NCI-H226 (cell line): ENCODE measurements at regions not wholly inside any gene's neighbourhood (a gene's known extent, or its start where the extent isn't known, plus 50 kb on each side); places are given as distances from the start of the nearest gene placed in this dataset.

ENCODE experiments used
- DNase-seq: peaks from one replicate; pipeline ENCODE4 v3.0.0-alpha.2; 2015

- no peak for DNase-seq
These were observed 366.4 kb downstream of the INHBA start for GRCh38 chr7:41336455-41336952.

- no peak for DNase-seq
These were observed 368.6 kb downstream of the INHBA start for GRCh38 chr7:41334071-41334862.

DNA sequence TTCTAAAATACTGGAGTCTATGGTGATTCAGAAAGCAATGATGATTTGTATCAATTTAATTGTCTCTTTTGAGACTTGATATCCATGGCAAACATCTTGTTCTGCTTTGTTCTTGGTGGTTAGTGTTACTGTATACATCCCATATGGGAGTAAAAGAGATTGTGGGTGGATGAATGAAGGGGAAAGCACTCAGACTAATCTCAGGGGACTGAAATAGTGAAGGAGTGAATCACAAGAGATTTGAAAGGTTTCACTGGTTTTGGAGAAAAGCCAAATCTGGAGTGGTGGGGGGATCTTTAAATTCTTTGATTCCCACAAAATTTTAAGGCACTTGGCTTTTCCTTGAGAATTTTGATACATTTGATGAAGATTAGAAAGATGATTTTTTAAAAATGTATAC lies 369.4 kb downstream of the INHBA start:
- peak; percentile 70 for DNase-seq

DNA sequence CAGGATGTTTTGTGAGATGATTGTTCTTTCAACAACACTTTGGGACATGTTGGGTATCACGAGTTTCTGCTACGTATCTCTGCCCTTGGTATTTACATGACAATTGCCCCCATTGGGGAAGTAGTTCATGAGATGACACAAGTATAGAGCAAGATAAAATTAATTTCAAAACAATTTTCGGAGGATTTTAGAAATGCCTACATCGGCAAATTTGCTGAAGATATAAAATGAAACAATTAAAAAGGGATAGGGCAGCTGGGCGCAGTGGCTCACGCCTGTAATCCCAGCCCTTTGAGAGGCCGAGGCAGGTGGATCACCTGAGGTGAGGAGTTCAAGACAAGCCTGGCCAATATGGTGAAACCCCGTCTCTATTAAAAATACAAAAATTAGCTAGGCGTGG lies 371.7 kb downstream of the INHBA start:
- no peak for DNase-seq

- DNase-seq: peak; percentile 64
These were observed 374.3 kb downstream of the INHBA start for GRCh38 chr7:41328544-41328943.

GRCh38 chr7:41328131-41328530 lies 374.8 kb downstream of the INHBA start:
- no peak for DNase-seq

DNA sequence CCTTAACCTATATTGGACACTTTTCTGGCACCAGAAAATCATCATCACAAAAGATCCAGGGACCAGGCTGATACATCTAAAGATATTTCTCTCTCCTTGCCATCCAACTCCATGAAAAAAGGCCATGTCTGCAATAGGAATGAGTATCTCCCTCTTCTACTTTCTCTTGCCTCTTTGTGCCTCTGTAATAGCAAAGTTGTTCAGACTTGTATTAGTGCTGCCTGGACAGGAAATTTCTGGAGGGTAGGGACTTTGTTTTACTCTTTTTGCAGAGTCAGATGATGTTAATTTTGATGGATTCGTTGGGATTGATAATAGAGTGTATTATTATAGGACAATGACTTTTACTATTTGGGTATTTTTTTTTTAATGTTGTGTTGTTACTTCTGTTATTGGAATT lies 376.3 kb downstream of the INHBA start:
- no peak for DNase-seq

- DNase-seq: peak; percentile 12
These were observed 379.1 kb downstream of the INHBA start for GRCh38 chr7:41323806-41324205.

DNA sequence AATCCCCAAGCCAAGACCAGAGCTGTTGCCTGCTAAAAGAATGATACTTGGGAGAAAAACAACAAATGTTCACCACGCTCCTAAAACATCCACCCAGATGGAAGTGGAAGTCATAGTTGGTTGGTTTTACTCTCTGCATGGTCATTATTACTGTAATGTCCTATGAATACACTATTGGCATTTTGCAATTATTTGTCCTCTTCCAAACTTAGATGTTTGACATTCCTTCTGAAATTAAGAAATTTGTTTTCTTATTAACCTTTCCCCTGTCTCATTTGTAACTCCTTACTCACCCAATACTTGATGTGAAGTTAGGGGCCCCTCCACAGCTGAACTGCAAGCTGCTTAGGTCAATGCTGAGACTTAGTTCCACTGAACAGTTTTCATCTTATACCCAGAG lies 383.3 kb downstream of the INHBA start:
- DNase-seq: no peak

- peak; percentile 87 for DNase-seq
These were observed 386.5 kb downstream of the INHBA start for GRCh38 chr7:41316410-41316809.

- DNase-seq: no peak
These were observed 387.1 kb downstream of the INHBA start for GRCh38 chr7:41315764-41316163.

DNA sequence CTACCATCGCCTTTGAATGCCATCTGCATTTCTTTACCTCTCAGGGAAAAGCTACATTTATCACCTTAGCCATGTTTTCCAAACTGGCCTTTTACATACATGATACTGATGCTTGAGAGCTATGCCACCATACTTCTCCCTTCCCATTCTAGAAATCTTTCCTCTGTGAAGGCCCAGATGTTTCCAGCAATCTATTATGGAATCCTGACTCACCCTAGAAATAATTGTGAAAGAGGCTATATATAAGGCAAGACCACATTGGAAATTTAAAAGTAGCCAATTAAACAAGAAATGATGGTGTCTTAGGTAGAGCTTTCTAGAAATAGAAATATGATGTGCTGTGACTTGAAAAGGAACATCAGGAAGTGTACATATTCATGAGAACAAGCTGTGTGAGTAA lies 389.7 kb downstream of the INHBA start:
- DNase-seq: no peak

- no peak for DNase-seq
These were observed 390.7 kb downstream of the INHBA start for GRCh38 chr7:41312235-41312634.

- no peak for DNase-seq
These were observed 391.6 kb downstream of the INHBA start for GRCh38 chr7:41311301-41311700.

DNA sequence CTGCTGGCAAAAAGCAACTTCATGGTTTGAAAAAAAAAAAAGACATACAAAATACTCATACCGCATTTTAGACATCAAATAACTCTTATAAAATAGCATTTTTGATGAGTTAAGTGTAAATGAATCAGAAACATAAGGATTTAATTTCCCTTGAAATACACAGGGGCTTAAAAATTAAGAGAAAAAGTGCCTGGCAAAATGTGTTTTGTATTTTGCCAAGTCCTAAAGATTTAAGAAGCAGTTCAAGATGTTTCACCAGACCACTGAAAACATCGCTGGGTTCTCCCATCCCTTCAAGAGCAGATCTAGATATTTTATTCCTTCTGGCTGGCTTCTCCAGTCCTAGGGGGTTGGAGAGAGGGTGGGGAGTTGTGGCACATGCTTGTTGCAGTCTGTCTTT lies 396.4 kb downstream of the INHBA start:
- DNase-seq: no peak

DNA sequence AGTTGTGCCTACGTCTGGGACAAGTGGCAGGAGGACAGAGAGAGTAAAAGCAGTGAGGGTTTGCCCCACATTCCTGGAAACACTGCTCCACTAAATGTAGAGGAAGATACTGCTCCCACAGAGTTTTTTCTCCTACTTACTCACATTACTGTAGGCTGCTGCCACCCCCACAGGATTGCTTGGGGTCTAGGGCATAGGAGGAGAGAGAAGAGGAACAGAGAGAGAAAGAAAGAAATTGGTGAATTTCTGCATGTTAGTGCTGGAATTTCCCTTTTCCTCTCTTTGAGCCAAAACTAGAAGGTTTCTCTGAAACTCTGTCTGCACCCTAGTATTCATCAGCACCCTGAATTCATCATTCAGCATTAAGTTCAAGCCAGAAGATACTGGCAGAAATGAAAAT lies 397.9 kb downstream of the INHBA start:
- no peak for DNase-seq

DNA sequence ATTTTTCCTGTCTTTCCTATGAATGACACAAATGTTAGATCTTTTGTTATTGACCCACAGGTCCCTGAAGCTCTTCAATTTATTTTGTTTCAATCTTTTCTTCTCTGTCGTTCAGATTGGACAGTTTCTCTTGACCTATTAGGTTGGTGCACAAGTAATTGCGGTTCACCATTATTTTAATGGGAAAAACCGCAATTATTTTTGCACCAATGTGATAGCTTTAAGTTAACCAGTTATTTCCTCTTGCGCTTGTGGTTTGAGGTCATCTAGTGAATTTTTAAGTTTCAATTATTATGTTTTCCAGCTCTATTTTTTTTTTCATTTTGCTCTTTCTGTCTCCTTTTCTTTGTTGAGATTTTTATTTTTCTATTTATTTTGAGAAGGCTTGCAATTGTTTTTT lies 399.2 kb downstream of the INHBA start:
- no peak for DNase-seq

- no peak for DNase-seq
These were observed 404.5 kb downstream of the INHBA start for GRCh38 chr7:41298409-41298808.

GRCh38 chr7:41297166-41297565 lies 405.7 kb downstream of the INHBA start:
- DNase-seq: no peak

DNA sequence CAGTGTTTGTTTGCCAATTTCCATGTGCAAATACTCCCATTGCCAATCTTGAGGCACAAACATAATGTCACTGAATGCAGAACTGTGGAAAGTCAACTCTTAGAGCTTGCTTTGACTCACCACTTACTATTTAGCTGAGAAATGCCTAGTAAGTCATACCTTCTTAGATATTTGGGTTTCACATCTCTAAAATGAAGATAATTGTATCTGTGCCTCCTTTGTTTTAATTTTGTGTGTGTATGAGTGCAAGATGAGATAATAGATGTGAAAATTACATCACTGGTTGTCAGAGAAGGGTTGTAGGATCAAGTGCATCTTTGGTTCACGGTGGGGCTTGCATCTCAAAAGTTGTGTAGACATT lies 407.5 kb downstream of the INHBA start:
- DNase-seq: no peak

- DNase-seq: no peak
These were observed 408.1 kb downstream of the INHBA start for GRCh38 chr7:41294556-41295454.

- no peak for DNase-seq
These were observed 410.4 kb downstream of the INHBA start for GRCh38 chr7:41292487-41292886.

- no peak for DNase-seq
These were observed 415.1 kb downstream of the INHBA start for GRCh38 chr7:41287559-41288335.
